ENCODE measurements at regions not wholly inside any gene's neighbourhood (a gene's known extent, or its start where the extent isn't known, plus 50 kb on each side); places are given as distances from the start of the nearest gene placed in this dataset.

- TF ChIP-seq, protein P1, sequence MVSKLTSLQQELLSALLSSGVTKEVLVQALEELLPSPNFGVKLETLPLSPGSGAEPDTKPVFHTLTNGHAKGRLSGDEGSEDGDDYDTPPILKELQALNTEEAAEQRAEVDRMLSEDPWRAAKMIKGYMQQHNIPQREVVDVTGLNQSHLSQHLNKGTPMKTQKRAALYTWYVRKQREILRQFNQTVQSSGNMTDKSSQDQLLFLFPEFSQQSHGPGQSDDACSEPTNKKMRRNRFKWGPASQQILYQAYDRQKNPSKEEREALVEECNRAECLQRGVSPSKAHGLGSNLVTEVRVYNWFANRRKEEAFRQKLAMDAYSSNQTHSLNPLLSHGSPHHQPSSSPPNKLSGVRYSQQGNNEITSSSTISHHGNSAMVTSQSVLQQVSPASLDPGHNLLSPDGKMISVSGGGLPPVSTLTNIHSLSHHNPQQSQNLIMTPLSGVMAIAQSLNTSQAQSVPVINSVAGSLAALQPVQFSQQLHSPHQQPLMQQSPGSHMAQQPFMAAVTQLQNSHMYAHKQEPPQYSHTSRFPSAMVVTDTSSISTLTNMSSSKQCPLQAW (CRISPR knock-in tag; IDR thresholded peaks at IDR 0.05): peak; percentile 16; the same call in 1 of the 2 replicates
- TF ChIP-seq, protein P2, sequence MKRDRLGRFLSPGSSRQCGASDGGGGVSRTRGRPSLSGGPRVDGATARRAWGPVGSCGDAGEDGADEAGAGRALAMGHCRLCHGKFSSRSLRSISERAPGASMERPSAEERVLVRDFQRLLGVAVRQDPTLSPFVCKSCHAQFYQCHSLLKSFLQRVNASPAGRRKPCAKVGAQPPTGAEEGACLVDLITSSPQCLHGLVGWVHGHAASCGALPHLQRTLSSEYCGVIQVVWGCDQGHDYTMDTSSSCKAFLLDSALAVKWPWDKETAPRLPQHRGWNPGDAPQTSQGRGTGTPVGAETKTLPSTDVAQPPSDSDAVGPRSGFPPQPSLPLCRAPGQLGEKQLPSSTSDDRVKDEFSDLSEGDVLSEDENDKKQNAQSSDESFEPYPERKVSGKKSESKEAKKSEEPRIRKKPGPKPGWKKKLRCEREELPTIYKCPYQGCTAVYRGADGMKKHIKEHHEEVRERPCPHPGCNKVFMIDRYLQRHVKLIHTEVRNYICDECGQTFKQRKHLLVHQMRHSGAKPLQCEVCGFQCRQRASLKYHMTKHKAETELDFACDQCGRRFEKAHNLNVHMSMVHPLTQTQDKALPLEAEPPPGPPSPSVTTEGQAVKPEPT (CRISPR knock-in tag; IDR thresholded peaks at IDR 0.05; ENCODE audit: low read depth): no peak
- peak; percentile 27; the same call in 1 of the 2 replicates for TF ChIP-seq FOXC1 (CRISPR knock-in tag; IDR thresholded peaks at IDR 0.05; ENCODE audit: borderline replicate concordance)
- TF ChIP-seq, protein P3, sequence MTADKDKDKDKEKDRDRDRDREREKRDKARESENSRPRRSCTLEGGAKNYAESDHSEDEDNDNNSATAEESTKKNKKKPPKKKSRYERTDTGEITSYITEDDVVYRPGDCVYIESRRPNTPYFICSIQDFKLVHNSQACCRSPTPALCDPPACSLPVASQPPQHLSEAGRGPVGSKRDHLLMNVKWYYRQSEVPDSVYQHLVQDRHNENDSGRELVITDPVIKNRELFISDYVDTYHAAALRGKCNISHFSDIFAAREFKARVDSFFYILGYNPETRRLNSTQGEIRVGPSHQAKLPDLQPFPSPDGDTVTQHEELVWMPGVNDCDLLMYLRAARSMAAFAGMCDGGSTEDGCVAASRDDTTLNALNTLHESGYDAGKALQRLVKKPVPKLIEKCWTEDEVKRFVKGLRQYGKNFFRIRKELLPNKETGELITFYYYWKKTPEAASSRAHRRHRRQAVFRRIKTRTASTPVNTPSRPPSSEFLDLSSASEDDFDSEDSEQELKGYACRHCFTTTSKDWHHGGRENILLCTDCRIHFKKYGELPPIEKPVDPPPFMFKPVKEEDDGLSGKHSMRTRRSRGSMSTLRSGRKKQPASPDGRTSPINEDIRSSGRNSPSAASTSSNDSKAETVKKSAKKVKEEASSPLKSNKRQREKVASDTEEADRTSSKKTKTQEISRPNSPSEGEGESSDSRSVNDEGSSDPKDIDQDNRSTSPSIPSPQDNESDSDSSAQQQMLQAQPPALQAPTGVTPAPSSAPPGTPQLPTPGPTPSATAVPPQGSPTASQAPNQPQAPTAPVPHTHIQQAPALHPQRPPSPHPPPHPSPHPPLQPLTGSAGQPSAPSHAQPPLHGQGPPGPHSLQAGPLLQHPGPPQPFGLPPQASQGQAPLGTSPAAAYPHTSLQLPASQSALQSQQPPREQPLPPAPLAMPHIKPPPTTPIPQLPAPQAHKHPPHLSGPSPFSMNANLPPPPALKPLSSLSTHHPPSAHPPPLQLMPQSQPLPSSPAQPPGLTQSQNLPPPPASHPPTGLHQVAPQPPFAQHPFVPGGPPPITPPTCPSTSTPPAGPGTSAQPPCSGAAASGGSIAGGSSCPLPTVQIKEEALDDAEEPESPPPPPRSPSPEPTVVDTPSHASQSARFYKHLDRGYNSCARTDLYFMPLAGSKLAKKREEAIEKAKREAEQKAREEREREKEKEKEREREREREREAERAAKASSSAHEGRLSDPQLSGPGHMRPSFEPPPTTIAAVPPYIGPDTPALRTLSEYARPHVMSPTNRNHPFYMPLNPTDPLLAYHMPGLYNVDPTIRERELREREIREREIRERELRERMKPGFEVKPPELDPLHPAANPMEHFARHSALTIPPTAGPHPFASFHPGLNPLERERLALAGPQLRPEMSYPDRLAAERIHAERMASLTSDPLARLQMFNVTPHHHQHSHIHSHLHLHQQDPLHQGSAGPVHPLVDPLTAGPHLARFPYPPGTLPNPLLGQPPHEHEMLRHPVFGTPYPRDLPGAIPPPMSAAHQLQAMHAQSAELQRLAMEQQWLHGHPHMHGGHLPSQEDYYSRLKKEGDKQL (CRISPR knock-in tag; IDR thresholded peaks at IDR 0.05; ENCODE audit: low read depth): no peak
- no peak for TF ChIP-seq NR3C1 (CRISPR knock-in tag; IDR thresholded peaks at IDR 0.05)
- peak; percentile 97 for TF ChIP-seq HNF4G (IDR thresholded peaks at IDR 0.05; ENCODE audit: borderline replicate concordance, low read depth, low read length)
- TF ChIP-seq HNF4G (CRISPR knock-in tag; IDR thresholded peaks at IDR 0.05; ENCODE audit: borderline replicate concordance, low read depth): peak; percentile 85; the same call in 1 of the 2 replicates
- peak; percentile 86 for TF ChIP-seq KLF9 (CRISPR knock-in tag; IDR thresholded peaks at IDR 0.05; ENCODE audit: low read depth)
- peak; percentile 95 for TF ChIP-seq ZMYM4 (CRISPR knock-in tag; IDR thresholded peaks at IDR 0.05)
- TF ChIP-seq RORA (CRISPR knock-in tag; IDR thresholded peaks at IDR 0.05): peak; percentile 80; the same call in 1 of the 2 replicates
- TF ChIP-seq ATF1 (CRISPR knock-in tag; IDR thresholded peaks at IDR 0.05): peak; percentile 62; the same call in 1 of the 2 replicates
- TF ChIP-seq, protein P4, sequence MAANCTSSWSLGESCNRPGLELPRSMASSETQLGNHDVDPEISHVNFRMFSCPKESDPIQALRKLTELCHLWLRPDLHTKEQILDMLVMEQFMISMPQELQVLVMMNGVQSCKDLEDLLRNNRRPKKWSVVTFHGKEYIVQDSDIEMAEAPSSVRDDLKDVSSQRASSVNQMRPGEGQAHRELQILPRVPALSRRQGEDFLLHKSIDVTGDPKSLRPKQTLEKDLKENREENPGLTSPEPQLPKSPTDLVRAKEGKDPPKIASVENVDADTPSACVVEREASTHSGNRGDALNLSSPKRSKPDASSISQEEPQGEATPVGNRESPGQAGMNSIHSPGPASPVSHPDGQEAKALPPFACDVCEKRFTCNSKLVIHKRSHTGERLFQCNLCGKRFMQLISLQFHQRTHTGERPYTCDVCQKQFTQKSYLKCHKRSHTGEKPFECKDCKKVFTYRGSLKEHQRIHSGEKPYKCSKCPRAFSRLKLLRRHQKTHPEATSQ (CRISPR knock-in tag; IDR thresholded peaks at IDR 0.05; ENCODE audit: borderline replicate concordance): peak; percentile 95; the same call in 1 of the 2 replicates
- TF ChIP-seq ZNF563 (CRISPR knock-in tag; IDR thresholded peaks at IDR 0.05): peak; percentile 89
- peak; percentile 63 for TF ChIP-seq PHF5A (CRISPR knock-in tag; IDR thresholded peaks at IDR 0.05; ENCODE audit: low read depth, unreplicated experiment)
- 0 out of 3 replicates have a peak, but pooled peaks have one; percentile 42 for TF ChIP-seq MXI1 (IDR thresholded peaks at IDR 0.05; ENCODE audit: borderline replicate concordance, low read depth, low read length)
- TF ChIP-seq U2AF1 (optimal IDR thresholded peaks at IDR 0.05; ENCODE audit: low read depth, low read length): no peak
- peak; percentile 95 for TF ChIP-seq ZBTB7B (CRISPR knock-in tag; IDR thresholded peaks at IDR 0.05)
- peak; percentile 94 for TF ChIP-seq PITX1 (CRISPR knock-in tag; IDR thresholded peaks at IDR 0.05)
- no peak for TF ChIP-seq IKZF4 (CRISPR knock-in tag; IDR thresholded peaks at IDR 0.05; ENCODE audit: borderline replicate concordance, low read depth, not compliant biosample characterization)
Observed at GRCh38 chr2:48249631-48250473, 64.6 kb upstream of the FOXN2 start (continued).
